OCI-LY3 (cell line): ENCODE measurements at regions not wholly inside any gene's neighbourhood (a gene's known extent, or its start where the extent isn't known, plus 50 kb on each side); places are given as distances from the start of the nearest gene placed in this dataset.

Source experiments
- H2AFZ ChIP-seq: fragments of 200-600, 300-600 bp; shearing (Covaris generic); 2 replicates; pipeline ENCODE4 v1.6.0; 2014; ENCODE audit warnings: antibody characterized with exemption, low read depth, low read length
- H3K27ac ChIP-seq: fragments of 200-600, 300-600 bp; sonication (generic); 2 replicates; pipeline ENCODE4 v1.5.1; 2014; ENCODE audit warnings: mild to moderate bottlenecking, low read length, moderate library complexity, mixed read lengths
- H3K27me3 ChIP-seq: fragments of 200-600, 300-600 bp; sonication (generic); 2 replicates; pipeline ENCODE4 v1.6.1; 2014; ENCODE audit warnings: low read depth, low read length, mixed read lengths
- H3K36me3 ChIP-seq: fragments of 200-600, 300-600 bp; sonication (generic); replicated peaks from 2 replicates; pipeline ENCODE3; 2014; ENCODE audit warnings: low read depth, low read length, mixed read lengths
- H3K4me1 ChIP-seq: fragments of 300-600, 200-600 bp; sonication (generic); 2 replicates; pipeline ENCODE4 v1.6.1; 2014; ENCODE audit warnings: low read length, mixed read lengths
- H3K4me2 ChIP-seq: fragments of 200-600, 300-600 bp; sonication (generic); 2 replicates; pipeline ENCODE4 v1.6.1; 2014; ENCODE audit warnings: low read length, mixed read lengths
- H3K4me3 ChIP-seq: fragments of 300-600, 200-600 bp; sonication (generic); 2 replicates; pipeline ENCODE4 v1.5.1; 2014; ENCODE audit warnings: antibody characterized with exemption, mild to moderate bottlenecking, low read length, moderate library complexity
- H3K79me2 ChIP-seq: fragments of 300-600, 200-600 bp; shearing (Covaris generic); 2 replicates; pipeline ENCODE4 v1.6.1; 2014; ENCODE audit warnings: mild to moderate bottlenecking, low read length, mixed read lengths
- H3K9ac ChIP-seq: fragments of 300-600, 200-600 bp; shearing (Covaris generic); 2 replicates; pipeline ENCODE4 v1.6.0; 2014; ENCODE audit warnings: mild to moderate bottlenecking, low read length, moderate library complexity
- H3K9me3 ChIP-seq: fragments of 200-600, 300-600 bp; shearing (Covaris generic); 2 replicates; pipeline ENCODE4 v1.6.1; 2014; ENCODE audit warnings: low read length, mixed read lengths; ENCODE audit not compliant: insufficient read depth
- H4K20me1 ChIP-seq: fragments of 200-600, 300-600 bp; sonication (generic); 2 replicates; pipeline ENCODE4 v1.6.1; 2016; ENCODE audit warnings: low read length, mixed read lengths; ENCODE audit not compliant: insufficient read depth
- EZH2phosphoT487 ChIP-seq: fragments of 200-600 bp; shearing (Covaris generic); IDR thresholded peaks from 2 replicates; pipeline ENCODE4 v1.6.1; 2018; ENCODE audit warnings: antibody characterized with exemption, mixed run types, low read depth
- TF ChIP-seq, protein P1 (sequence below): fragments of 200-600, 300-600 bp; sonication (generic); IDR thresholded peaks from 2 replicates; pipeline ENCODE4 v1.5.1; 2014; ENCODE audit warnings: antibody characterized with exemption, low read length, low read depth

DNA sequence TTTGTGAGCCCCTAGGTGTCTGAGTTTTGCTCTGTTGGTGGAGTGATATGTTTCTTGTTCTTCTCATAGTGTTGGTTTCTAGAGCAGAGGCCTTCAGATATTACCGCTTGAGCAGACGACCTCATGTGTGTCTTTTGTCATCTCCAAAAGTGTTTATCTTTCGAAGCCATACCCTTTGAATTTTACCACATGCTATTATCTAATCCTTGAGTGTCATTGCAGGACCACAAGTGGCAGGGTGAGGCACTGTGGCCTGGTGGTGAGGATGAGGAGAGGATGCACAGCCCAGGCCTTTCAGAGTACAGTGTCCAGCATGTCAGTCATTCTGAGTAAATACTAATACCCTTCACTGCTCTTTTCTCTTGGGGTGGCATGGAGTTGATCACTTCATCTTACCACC is 57.2 kb upstream of the CISTR start:
- Histone ChIP-seq H3K4me2 (no peak overlapping the region), H3K4me3 (no peak overlapping the region), H3K36me3 (no peaks in the 10 kb centered on the region), H3K27ac (no peak overlapping the region), H2AFZ (no peak overlapping the region), H3K79me2 (no peaks in the 10 kb centered on the region), H3K9ac (no peak overlapping the region), H3K27me3 (peaks cover 61% of the 10 kb centered on the region), H4K20me1 (no peaks in the 10 kb centered on the region), H3K4me1 (no peaks in the 10 kb centered on the region), H3K9me3 (no peaks in the 10 kb centered on the region)
- no peak for TF ChIP-seq EZH2phosphoT487
- TF ChIP-seq, protein P1, sequence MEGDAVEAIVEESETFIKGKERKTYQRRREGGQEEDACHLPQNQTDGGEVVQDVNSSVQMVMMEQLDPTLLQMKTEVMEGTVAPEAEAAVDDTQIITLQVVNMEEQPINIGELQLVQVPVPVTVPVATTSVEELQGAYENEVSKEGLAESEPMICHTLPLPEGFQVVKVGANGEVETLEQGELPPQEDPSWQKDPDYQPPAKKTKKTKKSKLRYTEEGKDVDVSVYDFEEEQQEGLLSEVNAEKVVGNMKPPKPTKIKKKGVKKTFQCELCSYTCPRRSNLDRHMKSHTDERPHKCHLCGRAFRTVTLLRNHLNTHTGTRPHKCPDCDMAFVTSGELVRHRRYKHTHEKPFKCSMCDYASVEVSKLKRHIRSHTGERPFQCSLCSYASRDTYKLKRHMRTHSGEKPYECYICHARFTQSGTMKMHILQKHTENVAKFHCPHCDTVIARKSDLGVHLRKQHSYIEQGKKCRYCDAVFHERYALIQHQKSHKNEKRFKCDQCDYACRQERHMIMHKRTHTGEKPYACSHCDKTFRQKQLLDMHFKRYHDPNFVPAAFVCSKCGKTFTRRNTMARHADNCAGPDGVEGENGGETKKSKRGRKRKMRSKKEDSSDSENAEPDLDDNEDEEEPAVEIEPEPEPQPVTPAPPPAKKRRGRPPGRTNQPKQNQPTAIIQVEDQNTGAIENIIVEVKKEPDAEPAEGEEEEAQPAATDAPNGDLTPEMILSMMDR: no peak

DNA sequence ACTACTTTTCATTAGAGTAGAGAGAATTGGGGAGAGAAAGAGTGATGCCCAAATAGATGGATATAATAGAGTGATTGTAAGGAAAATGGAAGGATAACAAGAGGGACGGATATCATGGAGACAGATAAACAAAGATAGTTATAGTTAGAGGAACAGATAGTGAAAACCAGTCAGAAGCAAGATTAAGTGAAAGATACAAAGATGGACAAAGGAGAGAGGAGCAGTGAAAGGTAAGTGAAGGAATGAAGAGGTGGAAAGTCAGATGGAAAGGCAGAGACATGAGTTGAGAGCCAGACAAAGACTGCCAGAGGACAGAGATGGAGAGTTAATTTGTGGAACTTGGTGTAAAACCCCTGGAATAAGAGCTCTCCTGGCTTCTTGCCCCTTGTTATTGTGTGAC is 59.2 kb upstream of the CISTR start:
- no peak overlapping the region for H3K27ac ChIP-seq
- H3K27me3 ChIP-seq: peaks cover 49% of the 10 kb centered on the region
- TF ChIP-seq, protein P1: no peak
- no peak for TF ChIP-seq EZH2phosphoT487
- H3K4me2 ChIP-seq: no peak overlapping the region
- no peaks in the 10 kb centered on the region for H4K20me1 ChIP-seq
- no peaks in the 10 kb centered on the region for H3K9me3 ChIP-seq
- H3K4me3 ChIP-seq: no peak overlapping the region
- no peaks in the 10 kb centered on the region for H3K4me1 ChIP-seq
- no peaks in the 10 kb centered on the region for H3K79me2 ChIP-seq
- no peak overlapping the region for H3K9ac ChIP-seq
- H2AFZ ChIP-seq: no peak overlapping the region
- no peaks in the 10 kb centered on the region for H3K36me3 ChIP-seq

DNA sequence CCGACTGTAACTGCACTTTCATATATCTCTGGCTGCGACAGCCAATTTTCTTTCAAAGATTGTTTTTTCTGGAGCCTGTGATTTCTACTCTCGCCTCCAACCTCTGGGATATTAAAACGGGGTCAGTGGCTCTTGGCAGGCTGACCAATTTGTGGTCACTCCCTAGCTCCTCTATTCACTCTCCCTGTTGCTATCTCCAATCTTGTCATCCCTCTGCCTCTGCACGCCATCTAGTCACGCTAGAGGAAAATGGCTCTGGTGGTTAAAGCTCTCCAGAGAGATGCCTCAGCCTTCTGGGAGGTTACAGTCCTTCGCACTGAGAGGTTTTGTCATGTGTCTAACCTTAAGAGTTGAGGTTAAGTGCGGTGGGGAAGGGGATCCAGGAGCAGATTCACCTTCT is 59.8 kb upstream of the CISTR start:
- no peaks in the 10 kb centered on the region for H3K79me2 ChIP-seq
- H3K4me1 ChIP-seq: no peaks in the 10 kb centered on the region
- H2AFZ ChIP-seq: no peak overlapping the region
- H3K9me3 ChIP-seq: no peaks in the 10 kb centered on the region
- H3K27me3 ChIP-seq: peaks cover 53% of the 10 kb centered on the region
- no peak overlapping the region for H3K27ac ChIP-seq
- H3K4me3 ChIP-seq: no peak overlapping the region
- TF ChIP-seq, protein P1: no peak
- TF ChIP-seq EZH2phosphoT487: no peak
- no peak overlapping the region for H3K4me2 ChIP-seq
- H3K36me3 ChIP-seq: no peaks in the 10 kb centered on the region
- H4K20me1 ChIP-seq: no peaks in the 10 kb centered on the region
- no peak overlapping the region for H3K9ac ChIP-seq

DNA sequence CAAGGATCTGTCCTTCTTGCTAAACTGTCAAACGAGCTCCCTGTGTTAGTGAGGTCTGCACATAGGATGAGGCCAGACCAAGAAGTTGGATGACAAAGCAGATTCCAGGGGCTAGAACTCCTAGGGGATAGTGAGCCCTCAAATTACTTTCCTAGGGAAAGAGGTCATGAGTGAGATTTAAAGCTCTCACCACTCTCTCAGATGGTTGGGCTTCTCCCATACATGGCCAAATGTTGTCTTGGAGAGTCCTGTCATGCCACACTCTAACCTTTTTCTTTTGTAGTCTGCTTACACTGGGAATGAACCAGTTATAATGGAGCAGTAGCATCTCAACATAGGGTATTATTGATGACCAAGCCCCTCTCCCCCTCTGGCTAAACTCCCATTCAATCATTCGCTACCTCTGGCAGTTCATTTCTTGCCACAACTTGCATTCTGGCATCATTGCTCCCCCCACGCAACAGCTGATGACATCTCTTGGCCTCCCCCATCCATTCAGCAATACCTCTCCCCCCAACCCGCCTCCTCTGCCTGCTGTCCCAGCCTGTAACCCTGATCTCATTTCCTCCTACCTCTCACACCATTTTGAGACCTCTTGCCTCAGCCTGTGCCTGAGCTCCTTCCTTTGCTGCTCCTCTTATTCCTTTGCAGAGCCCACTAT is 64.7 kb upstream of the CISTR start:
- Histone ChIP-seq H3K4me3 (no peak overlapping the region), H3K27me3 (peaks cover 59% of the 10 kb centered on the region), H3K9me3 (no peaks in the 10 kb centered on the region), H3K4me1 (no peaks in the 10 kb centered on the region), H2AFZ (no peak overlapping the region), H3K27ac (no peak overlapping the region), H3K36me3 (no peaks in the 10 kb centered on the region), H3K4me2 (no peak overlapping the region), H4K20me1 (no peaks in the 10 kb centered on the region), H3K79me2 (no peaks in the 10 kb centered on the region), H3K9ac (no peak overlapping the region)
- TF ChIP-seq, protein P1: no peak
- no peak for TF ChIP-seq EZH2phosphoT487
